Astrocyte (in vitro differentiated cells and primary cell): ENCODE measurements at regions not wholly inside any gene's neighbourhood (a gene's known extent, or its start where the extent isn't known, plus 50 kb on each side); places are given as distances from the start of the nearest gene placed in this dataset.

ENCODE experiments used
- EZH2 ChIP-seq: IDR thresholded peaks from 2 replicates; pipeline ENCODE4 v1.6.1; 2012; ENCODE audit warnings: mild to moderate bottlenecking, low read length, inconsistent platforms; ENCODE audit not compliant: insufficient read depth
- TF ChIP-seq, protein P1 (sequence below): IDR thresholded peaks from 2 replicates; pipeline ENCODE4 v1.5.1; 2011; ENCODE audit warnings: low read depth, mild to moderate bottlenecking, inconsistent platforms, low read length, moderate library complexity; ENCODE audit not compliant: insufficient read depth

DNA sequence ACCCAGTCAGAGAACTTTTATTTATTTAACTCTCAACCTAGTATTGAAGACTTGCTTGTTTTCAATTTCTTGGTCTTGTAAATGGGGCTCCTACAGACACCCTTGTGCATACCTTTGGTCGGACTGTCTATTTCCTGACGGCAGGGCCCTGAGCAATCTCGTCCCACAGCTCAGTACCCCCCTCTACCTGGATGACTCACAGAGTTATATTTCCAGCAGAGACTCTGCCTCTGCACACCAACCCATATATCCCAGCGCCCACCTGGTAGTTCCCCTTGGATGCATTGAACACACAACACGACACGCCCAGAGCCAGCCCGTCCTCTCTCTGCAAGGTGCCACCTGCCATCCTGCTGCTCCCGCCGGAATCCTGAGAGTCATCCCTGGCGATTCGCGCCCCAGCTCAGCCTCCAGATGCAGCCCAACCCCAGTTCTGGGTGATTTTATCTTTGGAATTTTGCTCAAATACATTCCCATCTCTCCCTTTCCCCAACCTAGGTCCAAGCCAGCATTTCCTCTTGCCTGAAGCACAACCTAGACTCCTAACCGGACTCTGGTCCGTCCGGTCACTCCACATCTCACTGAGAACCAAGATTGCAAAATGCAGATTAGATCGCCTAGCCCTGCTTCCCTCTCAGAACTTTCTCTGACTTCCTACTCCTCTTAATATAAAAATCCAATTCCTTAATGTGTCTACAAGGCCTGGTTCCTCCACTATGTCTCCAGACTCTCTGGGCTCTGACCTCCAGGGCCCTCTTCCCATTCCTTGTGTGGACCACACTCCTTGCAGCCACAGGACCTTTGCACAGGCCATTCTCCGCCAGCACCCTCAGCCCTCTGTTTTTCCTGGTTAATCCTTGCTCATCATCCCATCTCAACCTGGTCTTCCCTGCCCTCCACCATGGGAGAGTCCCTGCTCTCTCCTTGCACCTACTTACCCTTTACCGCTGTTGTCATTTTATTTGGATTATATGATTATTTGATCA lies 129.2 kb downstream of the SEC14L1 start:
- TF ChIP-seq, protein P1, sequence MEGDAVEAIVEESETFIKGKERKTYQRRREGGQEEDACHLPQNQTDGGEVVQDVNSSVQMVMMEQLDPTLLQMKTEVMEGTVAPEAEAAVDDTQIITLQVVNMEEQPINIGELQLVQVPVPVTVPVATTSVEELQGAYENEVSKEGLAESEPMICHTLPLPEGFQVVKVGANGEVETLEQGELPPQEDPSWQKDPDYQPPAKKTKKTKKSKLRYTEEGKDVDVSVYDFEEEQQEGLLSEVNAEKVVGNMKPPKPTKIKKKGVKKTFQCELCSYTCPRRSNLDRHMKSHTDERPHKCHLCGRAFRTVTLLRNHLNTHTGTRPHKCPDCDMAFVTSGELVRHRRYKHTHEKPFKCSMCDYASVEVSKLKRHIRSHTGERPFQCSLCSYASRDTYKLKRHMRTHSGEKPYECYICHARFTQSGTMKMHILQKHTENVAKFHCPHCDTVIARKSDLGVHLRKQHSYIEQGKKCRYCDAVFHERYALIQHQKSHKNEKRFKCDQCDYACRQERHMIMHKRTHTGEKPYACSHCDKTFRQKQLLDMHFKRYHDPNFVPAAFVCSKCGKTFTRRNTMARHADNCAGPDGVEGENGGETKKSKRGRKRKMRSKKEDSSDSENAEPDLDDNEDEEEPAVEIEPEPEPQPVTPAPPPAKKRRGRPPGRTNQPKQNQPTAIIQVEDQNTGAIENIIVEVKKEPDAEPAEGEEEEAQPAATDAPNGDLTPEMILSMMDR = no peak
- TF ChIP-seq EZH2 = no peak
